Suppressor macrophage (primary cell): ENCODE measurements at regions not wholly inside any gene's neighbourhood (a gene's known extent, or its start where the extent isn't known, plus 50 kb on each side); places are given as distances from the start of the nearest gene placed in this dataset.
"Not testable (repeated sequence)": the region's sequence is repeated elsewhere in the genome, so short reads cannot be mapped to it uniquely, and the experiment has no call there.

Source experiments
- DNase-seq, 4 experiments: peaks; one replicate each; pipeline ENCODE4 v3.0.0-alpha.2; 2020 to 2022

DNA sequence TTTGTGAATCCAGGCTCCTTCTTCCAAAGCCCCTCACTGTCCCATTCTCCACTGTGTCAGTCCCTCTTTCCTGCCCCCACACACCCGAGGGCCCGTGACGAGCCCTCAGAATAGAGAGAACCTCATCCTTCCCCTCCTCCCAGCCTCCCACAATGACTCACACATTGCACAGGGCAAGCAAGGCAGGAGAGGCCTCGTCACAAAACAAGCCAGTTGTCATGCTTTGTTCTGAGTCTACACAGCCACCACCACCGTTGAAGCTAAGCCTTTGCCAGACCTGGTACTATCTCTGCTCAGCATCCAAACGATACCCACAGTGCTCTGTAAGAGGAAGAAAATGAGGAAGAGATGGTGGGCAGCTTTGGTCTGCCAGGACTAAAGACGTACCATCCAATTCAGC, 142.2 kb upstream of the ZNF366 start:
- no peak for DNase-seq

DNA sequence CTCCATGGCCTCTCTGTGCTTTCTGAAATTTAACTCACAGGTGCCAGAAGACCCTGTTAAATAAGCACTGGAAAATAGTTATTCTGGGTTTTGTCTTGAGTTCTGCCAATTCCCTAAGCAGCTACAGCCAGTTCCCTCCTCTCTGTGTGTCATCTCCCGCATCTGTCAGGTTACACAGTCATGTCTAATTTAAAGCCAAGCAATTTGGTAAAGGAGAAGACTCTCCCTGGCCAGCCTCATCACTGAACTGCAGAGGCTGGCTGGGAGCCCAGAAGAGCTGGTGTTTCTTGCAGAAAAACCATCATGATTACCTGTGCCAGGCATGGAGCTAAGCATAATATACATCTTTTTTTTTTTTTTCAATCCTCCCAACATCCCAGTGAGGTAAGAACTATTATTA, 141.3 kb upstream of the ZNF366 start:
- no peak for DNase-seq

DNA sequence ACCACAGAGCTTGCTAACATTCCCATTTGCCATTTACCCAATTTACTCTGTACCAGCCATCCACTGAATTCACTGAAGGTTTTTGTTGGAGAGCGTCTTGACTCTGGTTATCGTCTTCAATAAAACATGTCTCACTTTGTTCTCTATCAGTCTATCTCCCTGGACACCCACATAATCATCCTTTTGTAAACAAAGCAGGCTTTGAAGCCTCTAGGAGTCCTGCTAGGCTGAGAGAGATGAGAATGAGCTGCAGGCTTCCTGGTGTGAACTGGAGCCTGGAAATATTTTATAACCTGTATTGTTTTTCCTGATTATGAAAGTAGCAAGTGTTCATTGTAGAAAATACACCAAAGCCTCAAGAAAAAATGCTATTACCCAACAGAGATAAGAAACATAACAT, 140.6 kb upstream of the ZNF366 start:
- DNase-seq, result no peak

DNA sequence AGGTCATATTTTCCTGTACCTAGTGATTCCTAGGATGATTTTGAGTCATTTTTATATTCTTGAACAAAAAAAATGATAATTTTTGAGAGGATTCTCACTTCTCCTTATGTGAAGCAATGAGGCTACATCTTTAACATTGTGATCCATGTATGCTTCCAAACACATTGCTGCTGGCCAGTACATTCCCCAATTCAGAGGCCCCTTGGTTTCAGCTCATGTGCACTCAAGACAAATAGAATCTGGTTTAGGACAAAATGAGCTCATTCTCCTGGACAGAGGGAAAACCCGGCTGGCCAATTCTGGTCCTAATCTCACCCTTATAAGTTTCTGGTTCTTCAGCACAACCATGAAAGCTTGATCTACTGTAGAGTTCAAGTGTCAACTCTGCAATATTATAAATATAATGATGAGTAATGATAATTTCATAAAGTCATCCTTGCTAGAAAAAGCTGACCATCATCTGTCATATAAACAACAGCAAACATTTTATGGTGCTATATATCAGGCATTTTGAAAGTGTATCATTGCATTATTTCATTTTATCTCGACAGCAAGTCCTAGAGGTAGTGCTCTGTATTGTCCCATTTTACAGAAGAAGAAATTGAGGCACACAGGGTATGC, 139.1 kb upstream of the ZNF366 start:
- no peak for DNase-seq

DNA sequence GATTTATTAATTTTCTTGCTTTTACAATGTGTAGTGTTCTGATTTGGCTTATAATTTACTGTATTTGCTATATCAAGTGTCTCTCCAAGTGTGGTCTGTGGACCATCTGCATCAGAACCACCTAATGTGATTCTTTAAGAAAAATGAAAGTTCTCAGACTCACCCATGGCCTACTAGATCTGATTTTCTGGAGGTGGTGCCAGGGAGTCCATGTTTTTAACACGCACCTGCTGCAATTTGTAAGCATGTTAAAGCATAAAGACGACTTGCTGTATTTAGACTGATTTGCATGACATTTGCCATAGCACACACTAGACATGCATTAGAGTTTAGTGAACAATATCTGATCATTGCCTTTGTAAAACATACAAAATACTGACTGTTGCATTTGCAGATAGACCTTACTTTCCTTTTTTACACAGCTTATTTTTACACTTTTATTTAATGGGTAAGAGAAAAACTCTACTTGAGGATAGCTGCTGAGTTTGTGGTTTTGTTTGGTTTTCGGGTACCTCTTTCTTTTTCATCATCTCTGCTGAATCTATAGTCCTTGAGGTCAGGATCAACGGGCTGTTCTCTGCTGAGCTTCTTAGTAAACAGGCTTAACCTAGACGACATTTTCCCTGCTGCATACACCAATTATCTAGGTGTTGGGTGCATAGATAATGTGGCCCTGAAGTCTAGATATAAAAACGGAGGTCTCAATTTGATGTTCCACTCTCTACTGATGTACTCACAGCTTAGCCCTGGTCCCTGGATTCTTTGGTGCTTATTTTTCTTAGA, 138.0 kb upstream of the ZNF366 start:
- DNase-seq, result no peak

DNA sequence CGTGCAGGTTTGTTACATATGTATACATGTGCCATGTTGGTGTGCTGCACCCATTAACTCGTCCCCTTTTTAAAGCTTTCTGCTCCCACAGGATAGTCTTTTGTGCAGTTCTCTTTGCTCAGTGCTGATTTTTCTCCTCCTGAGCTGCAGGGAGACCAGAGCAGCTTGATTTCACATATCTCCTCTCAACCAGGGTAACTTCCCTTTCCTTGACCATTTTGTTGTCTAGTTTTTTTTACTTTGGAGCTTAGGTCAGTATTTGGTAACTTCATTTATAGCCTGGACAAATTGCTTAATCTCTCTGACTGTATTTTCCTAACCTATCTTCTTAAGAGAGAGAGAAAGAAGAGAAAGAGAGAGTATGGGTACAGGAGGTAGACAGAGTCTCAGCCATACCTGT, 137.1 kb upstream of the ZNF366 start:
- peak in 3 of 4 experiments; percentile 27 to 48 (median 45) for DNase-seq

DNA sequence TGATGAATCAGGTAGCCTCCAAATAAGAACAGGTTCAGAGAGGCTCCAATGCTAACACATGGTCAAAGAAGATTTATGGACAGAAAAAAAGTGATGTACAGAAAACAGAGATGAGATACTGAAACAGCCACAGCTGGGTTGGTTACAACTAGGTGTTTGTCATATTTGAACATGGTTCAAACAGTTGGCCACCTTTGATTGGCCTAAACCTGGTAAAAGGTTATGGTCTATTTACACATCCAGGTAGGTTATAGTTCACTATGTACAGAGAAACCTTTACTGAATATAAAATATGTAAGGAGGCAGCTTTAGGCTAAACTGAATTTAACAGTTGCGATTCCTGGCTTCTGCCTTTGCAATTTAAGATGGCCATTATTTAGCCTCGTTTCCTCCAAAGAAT, 134.0 kb upstream of the ZNF366 start:
- DNase-seq, result no peak

DNA sequence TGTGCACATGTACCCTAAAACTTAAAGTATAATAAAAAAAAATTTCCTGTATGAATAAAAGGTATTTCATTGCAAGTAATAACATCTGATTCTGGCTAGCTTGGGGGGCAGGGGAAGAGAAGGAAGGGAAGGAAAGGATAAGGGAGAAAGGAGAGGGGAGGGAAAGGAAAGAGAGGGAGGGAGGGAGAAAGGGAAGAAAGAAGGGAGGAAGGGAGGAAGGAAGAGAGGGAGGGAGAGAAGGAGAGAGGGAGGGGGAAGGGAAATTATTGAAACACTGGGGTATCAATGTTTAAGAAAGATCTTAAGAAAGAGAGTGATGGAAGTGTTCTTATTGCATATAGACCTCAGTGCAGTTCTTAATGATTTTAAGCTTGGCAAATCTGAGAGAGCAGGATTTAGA, 129.8 kb upstream of the ZNF366 start:
- no peak for DNase-seq

DNA sequence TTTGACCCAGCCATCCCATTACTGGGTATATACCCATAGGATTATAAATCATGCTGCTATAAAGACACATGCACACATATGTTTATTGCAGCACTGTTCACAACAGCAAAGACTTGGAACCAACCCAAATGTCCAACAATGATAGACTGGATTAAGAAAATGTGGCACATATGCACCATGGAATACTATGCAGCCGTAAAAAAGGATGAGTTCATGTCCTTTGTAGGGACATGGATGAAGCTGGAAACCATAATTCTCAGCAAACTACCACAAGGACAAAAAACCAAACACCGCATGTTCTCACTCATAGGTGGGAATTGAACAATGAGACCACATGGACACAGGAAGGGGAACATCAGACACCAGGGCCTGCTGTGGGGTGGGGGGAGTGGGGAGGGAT, 129.4 kb upstream of the ZNF366 start:
- DNase-seq, result not testable (repeated sequence)

DNA sequence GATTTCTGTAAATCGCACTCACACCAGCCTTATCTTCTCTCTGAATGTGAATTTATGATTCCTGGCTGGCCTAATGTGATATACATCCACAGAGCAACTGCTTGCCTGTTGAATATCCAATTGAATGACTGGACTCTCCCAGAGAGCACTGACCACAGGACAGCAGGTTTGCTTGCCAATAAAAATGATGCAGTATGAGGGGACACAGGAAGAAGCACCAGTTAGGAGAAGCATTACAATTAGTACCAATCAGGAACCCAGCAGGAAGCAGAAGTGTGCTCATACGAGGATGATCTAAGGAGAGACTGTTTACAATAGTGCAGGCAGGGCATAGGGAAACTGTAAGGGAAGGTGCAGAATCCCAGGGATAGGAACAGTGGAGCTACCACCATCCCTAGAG, 127.2 kb upstream of the ZNF366 start:
- peak in 3 of 4 experiments; percentile 8 to 28 (median 23) for DNase-seq

DNA sequence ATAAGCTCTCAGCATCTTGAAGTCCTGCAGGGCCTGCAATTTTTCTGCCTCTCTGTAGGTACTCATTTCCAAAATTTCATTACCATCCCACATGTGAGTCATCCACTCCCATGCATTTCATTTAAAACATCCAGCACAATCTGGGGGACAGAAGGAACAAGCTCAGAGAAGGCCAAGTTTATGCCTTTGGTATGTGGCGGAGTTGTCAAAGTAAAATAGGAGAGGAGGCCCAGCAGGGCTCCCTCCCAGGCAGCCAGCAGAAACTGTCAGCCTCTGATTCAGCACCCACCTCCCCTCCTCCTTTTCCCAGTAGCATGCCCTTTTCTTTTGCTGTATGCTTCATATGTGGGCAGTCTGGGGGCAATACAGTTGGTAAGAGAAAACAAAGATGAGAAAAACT, 126.4 kb upstream of the ZNF366 start:
- no peak for DNase-seq

DNA sequence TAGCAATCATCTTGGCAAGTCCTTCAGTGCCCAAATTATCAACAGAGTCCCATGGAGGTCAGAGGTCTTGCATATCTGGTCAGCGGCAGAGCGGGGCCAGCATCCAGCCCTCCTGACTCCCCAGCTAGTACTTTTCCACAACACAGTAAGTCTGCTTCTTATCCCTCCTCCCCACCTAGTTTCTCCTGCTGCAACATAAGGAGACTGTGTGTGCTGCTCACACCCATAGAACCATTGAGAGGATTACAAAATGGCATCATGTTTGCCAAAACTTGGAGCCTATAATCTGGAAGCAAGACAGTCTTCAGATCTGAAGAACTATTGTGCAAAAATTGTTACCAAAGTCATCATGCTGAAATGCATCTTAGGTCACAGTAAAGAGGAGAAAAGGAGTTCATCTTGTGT, 125.8 kb upstream of the ZNF366 start:
- no peak for DNase-seq

DNA sequence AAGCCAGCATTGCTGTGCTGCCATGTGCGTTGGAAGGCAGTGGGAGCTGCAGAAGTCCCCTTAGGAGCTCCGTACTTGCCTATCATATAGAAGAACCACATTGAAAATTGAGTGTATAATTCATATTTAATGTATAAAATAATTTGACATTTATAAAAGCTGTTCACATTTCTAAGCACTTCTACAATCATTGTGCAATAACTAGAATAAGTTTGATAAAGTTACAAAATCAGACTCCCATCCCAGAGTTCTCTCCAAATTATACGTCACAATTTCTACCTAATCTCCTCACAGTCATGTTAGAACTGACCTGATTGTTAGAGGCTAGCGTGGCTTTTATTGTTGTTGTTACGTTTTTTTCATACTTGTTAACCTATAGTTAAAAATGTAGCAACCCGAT, 123.5 kb upstream of the ZNF366 start:
- no peak for DNase-seq

DNA sequence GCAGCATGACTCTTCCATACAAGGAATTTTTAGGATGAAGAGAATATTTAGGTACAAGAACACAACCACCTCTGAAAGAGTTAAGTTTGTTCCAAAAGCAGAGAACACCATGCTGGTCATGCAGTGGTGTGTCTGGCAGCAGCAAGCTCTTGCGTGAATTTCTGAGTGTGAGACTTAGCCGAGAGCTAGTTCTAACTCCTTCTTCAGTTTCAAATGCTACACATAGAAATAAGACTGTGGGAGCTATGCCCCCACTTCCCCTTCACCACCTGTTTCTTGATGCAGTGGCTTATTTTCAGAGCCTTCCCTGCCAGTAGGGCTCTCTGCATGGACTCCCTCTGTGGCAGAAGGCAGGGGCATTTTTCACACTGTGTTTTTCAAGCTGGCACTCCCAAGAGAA, 122.9 kb upstream of the ZNF366 start:
- no peak for DNase-seq

DNA sequence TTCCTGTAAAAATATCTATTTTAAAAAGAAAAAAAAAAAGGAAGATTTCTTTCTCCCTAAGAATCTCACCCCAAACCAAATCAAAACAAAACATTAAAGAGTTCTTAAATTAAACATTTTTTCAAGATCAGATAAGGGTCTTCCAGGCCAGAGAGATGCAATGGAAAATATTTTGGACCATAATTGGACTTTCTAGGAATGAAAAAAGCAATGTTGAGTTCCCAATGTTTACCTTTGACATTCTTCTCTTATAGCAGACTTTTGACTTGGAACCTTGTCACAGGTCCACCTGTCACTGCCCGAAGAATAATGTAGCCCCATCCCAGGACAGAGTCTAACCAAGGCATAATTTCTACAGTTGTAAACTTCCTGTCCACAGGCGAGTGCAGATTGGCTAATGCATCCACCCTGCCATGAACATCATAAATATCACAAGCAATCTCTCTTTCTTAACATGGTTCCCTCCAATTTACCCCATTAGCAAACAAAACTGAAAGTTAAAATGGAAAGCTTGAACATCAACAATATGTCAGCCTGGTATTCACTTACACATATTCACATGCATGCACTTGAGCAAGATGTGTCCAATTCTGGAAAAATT, 121.7 kb upstream of the ZNF366 start:
- no peak for DNase-seq

DNA sequence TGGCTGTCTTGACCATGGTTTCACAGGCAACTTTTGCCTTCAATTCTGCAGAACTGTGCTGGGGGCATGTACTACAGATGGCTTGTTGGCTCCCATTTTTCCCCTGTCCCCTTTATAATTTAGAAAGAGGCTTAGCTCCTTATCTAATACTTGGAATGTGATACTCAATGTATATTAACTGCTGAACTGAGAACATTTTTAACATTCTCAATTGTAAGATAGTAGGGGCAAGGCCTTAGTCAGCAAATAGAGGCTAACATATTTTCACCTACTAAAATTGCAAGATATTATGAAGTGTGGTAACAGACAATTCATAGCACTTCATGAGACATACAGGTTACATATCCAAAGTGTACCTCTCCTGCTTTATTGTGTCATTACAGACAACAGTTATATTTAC, 118.1 kb upstream of the ZNF366 start:
- no peak for DNase-seq

DNA sequence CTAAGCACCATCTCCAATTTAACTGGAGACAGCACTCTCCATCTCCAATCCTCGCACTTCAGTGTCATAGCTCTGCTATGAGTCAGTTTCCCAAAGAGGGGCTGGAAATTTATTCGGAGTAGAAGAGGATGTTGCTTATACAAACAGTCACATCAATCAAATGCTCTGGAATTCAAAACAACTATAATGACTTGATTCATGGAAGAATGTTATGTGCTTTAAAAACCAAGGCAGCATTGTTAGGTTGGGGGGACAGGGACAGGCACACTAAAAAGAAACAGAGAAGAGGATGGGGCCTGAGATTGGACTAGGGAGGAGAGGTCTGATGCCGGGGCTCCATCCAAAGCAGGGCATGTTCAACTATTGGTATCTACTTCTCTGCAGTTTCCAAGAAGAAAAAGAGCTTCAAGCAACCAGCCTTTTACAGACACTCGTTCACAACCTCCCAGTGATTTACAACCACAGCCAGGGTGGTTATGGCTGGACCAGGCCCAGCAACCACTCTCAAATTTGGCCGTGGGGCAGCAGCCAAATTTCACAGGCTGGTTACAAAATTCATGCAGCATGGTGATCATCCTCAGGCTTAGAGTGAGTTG, 117.5 kb upstream of the ZNF366 start:
- DNase-seq, result no peak

DNA sequence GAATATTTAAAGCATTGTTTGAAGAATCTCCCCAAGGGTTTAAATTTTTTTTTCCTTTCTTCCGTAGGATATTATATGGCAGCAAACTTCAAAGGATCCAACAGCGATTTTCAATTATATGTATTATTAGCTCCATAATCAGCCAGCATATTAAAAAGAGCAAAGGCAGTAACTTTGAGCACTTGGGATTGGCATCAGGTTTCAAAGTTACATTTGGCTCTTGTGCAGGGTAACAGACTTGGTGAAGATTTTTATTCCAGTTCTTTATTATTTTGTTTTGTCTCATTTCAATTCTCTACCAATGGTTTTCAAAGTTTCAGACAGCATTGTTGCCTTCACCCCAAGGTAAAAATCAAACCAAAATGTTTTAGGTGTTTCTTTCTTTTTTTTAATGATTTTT, 116.7 kb upstream of the ZNF366 start:
- DNase-seq, result no peak

DNA sequence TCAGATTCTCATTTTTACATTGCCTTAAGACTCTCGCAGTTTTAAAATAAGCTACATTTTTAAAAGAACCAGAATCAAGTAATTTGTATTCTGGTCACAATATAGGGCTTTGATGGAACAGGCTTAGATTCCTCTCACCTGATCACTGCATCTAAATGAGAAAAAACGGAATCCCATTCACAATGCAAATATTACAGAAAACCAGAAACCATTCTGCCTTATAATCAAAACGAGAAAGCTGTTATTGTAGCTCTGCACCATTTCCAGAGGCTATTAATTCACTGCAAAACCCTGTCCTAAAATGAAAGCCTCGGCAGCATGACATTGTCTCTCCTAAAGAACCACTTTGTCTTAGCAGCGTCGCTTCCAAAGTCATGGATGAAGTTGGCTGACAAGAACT, 116.1 kb upstream of the ZNF366 start:
- DNase-seq, result no peak

DNA sequence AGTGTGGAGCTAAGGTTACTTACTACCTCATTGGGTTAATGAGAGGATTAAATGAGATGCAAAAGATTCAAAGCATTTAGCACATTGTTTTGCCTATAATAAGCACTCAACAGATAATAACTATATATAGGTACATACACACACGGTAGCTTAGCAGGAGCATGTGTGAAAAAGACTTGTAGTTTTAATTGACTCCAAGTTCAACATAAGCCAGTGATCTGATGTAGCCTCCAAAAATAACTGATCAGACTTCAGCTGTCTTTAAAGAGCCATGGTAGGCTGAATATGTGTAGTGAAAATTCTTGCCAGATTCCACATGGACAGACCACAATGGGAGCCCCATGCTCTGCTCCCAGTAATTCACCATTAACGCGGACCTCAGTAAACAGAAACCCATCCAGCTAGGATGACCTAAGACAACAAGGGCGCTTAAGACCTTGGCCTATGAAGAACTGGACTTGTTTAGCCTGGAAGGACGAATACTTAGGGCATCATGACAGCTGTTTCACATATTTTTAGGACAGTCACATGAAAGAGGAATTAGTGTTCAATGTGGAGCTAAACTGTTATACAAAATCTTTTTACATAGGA, 115.1 kb upstream of the ZNF366 start:
- DNase-seq, result no peak

DNA sequence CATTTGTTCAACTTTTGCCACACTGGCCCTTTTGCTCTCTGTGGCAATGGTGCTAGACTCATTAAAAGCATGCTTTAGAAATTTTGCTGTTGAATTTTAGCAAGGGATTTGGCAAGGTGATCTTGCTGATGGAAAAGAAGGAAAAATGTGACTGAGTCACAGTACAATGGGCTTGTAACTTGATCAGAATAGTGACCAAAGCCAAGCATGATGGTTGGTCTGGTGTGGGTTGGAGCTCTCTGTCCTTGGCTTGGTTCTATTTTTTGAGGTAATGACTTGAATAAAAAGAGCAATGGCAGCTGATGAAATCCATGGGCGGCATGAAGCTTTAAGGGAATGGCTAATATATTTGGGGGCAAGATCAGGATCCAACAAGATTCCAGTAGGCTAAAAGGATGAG, 114.4 kb upstream of the ZNF366 start:
- DNase-seq, result no peak

DNA sequence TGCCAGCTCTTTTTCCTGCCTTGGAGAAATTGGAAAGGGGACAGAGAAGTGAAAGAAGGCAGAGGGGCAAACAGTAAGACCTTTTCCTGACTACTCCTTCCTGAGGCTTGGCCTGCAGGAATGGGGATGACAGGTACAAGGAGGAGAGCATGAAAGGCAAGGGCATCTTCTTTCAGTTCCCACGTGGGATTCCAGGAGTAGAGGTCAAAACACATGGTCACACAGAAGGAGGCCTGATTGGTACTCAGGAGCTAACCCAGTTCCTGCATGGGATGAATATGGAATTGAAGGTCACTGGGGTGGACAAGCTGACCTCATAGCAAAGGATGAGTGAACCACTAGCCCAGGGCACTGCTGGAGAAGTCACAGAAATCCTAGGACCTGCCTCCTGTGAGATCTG, 112.5 kb upstream of the ZNF366 start:
- no peak for DNase-seq

DNA sequence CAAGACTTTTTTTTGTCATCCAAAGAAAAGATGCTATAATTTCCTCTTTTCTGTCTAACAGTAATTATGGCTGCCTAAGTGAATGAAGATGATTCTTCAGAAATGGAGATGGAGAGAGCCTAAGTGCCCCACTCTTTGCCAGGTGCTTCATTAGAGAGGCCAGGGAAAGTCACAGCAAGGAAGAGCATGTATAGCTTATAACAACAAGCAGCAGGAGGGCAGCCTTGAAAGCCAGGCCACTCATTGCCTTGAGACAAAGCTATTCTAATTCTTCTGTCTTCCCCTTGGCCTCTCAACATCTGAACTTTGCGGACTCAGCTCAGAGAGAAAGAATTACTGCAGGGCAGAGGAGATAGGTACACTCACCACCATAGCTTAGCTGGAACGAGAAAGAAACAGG, 112.0 kb upstream of the ZNF366 start:
- DNase-seq, result no peak
